CD4-positive, alpha-beta T cell treated with Interleukin-21 for 1 hour (primary cell): ENCODE measurements at regions not wholly inside any gene's neighbourhood (a gene's known extent, or its start where the extent isn't known, plus 50 kb on each side); places are given as distances from the start of the nearest gene placed in this dataset.

Source experiments
- DNase-seq: peaks from one replicate; pipeline ENCODE4 v3.0.0-alpha.2; 2020

DNA sequence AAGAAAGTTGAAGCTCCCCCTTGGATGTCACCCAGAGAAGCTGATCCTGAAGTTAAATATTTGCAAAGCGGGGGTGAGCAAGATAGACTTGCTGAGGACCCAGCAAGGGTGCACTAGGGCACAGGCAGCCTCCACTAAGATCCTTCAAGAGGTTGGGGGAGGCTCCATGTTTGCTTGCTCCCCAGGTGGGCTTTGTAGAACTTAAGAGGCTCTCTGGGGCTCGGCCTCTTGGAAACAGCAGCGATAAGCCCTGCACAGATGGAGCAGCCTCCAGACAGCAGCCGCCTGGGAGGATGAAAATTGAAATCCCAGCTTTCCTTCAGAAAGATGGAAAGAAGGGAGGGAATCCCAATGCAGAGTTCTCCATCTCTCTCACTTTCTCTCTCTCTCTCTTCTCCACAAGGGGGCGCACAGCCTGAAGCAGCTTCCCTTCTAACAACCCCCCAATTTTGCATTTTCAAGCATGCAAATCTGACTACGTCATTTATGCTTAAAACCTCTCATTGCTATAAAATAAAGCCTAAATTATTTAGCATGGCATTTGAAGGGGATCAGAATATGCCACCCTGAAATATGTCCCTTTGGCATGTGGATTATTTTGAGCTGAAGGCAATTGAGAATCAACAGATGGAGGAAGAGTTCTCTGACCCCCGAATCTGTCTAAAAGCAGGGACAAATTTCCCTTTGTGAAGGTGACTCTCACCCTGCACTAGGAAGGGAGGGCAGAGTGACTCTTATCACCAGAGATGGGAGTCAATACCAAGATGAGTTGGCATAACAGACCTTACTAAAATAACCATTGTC, 185.7 kb upstream of the KLHL29 start:
- no peak for DNase-seq

DNA sequence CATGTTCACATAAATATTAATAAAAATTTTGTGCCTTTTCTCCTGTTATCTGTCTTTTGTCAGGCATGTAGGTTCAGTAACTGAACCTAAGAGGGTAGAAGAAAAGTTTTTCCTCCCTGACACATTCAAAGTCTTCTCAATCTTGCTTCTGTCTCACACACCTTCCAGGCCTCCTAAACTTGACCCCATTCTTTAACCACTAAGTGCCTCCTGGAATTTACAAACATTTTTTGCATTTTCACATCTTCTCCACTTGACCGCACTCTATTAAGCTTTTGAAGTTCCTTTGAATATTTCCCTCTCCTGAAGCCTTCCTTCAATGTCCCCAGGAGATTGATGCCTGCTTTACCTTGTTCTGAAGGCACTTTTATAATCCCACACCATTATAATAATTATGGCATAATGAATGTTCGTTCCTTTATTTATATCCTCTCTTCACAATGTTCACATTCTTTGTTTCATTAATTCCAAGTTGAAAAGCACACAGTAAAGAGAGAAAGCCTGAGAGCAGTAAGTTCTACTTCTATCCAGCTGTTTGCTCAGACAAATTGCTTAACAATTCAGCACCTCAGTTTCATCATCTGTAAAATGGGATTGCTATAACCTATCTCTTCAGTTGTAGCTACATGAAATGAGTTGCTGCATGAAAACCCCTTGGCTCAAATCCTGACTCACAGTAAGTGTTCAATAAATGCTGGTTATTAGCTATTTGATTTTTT, 184.8 kb upstream of the KLHL29 start:
- DNase-seq: no peak

DNA sequence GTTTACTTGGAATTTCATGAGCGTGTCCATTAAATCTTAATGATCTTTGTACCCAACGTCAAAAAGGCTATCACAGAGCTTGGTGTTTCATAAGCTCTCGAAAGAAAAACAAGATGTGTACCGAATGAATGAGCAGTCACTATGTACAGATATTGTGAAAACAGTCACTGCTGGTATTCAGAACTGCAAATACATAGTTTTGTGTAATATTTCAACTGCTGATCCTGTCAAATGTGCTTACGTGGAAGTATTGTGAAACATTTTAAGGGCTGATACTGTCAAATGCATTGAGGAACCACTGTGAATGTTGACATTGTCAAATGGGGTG, 184.2 kb upstream of the KLHL29 start:
- DNase-seq: no peak

GRCh38 chr2:23203383-23203782, 181.6 kb upstream of the KLHL29 start:
- no peak for DNase-seq

- no peak for DNase-seq
Measured at GRCh38 chr2:23204685-23205242, 180.2 kb upstream of the KLHL29 start.

DNA sequence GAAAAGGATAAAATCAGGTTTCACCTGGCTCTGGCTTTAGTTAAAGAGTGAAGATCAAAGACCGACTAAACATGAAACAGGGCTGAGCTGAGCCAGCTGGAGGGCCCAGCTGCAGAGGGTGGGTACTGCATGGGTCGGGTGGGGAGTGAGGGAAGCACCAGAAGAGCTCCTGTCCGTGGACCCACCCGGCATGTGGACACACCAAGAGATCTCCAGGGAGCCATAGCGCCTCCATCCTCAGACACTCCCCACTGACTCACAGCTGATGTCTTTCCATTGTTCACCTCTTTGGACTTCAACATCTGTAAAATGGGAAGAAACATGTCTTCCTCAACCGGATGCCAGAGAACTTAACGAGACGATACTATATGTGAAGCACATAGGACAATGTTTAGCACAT, 178.3 kb upstream of the KLHL29 start:
- no peak for DNase-seq

- DNase-seq: no peak
Measured at GRCh38 chr2:23207871-23208270, 177.1 kb upstream of the KLHL29 start.

- DNase-seq: no peak
Measured at GRCh38 chr2:23208339-23208738, 176.6 kb upstream of the KLHL29 start.

DNA sequence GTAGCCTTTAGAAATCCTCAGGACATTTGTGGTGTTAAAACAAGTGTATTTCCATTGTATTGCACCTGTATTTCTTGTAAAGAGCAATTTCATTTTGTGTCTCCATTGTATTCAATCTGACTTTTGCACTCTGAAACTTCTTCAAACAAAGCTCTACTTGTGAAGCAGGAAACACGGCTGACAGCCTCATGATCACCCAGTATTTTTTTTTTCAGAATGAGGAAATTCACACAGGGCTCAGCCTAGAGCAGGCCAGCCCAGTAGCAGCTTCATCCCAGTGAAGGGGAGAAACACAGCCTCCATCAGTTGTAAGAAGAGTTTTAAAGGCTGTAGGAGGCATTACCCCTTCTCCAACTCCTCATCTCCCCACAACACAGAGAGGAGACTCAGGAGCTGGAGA, 175.9 kb upstream of the KLHL29 start:
- DNase-seq: no peak

DNA sequence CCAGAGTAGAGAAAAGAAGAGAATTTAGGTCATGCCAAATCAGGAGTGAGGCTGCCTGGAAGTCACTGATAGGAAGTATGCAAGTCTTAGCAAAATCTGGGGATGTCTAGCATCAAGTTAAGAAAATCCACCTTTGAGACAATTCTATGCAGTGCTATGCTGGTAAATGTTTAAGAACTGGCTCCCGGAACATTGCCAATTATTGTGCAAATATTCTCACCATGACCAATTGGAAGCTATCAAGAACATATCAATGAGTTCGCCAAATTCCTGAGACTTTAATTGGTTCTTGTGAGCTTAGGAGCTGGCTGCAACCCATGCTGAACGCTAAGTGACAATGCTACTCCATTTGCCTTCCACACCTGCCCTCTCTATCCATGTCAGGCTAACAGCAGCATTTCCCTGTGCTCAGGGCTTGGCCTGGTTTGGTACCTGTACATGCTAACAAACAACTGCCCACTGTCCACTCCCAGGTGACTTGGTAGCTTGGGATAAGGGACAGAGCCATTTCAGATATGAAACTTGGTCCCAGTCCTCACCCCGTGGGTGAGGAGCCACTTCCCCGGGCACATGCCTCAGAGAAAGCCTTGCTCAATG, 172.9 kb upstream of the KLHL29 start:
- no peak for DNase-seq

- DNase-seq: no peak
Measured at GRCh38 chr2:23213196-23213595, 171.8 kb upstream of the KLHL29 start.

DNA sequence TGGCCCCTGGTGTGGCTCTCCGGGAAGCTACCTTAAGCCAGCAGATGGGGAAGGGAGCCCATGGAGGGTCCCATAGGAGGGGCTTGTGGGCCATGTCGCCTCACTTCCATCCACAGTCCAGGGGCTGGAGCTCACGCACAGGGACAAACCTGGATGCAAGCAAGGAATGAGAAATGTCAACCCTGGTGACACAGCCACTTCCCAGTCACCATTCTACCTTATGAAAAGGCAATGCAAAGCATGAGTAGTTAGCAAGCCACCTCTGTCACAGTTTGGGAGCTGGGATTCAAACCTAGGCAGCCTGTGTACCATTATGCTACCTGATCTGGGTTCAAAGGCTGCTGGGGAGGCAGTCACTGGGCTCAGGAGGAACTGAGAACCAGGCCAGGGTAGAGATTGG, 170.0 kb upstream of the KLHL29 start:
- DNase-seq: no peak

- no peak for DNase-seq
Measured at GRCh38 chr2:23219666-23220065, 165.3 kb upstream of the KLHL29 start.

DNA sequence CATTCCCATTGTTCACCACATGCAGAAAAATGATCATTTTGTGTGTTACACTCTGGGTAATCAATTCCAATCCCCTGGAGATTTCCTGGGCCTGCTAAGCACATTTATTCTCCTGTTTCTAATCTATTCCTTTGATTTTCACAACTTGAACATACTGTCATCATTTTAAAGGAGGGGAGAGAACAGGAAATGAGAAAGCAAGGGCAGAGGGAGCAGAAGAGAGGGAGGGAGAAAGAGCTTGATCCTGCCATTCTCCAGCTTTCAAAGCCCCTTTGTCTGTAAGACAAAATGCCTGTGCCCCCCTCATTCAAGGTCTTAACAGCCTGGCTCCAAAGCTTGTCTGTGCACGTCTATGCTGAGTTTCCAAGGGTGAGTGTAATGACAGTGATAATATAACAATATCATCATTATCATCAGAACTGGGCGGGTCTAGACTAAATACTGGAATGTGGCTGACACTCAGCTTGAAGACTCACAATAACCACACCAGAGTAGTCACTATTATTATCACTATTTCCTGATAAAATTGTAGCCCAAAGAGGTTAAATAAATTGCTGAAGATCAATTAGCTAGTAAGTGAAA, 164.4 kb upstream of the KLHL29 start:
- no peak for DNase-seq

- DNase-seq: no peak
Measured at GRCh38 chr2:23221236-23221635, 163.7 kb upstream of the KLHL29 start.

GRCh38 chr2:23221901-23222300, 163.1 kb upstream of the KLHL29 start:
- no peak for DNase-seq

- DNase-seq: no peak
Measured at GRCh38 chr2:23230885-23231284, 154.1 kb upstream of the KLHL29 start.

DNA sequence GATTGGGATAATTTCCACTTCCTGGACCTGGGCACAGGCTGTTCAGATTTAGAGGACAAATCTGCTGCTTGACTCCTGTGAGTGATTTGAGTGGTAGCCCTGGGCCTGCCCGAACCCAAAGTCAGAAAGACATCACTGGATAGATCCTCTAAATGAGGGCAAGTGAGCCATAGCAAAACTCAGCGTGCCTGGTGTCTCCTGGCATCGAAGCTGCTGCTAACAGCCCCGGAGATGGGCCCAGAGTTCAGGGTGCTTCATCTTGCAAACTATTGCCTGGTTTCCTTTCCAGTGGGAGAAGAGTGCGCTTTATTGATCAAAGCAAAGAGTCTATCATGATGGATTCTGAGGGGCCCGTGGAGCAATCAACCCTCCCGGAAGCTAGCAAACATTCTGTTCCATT, 153.1 kb upstream of the KLHL29 start:
- DNase-seq: no peak

GRCh38 chr2:23235292-23235691, 149.7 kb upstream of the KLHL29 start:
- no peak for DNase-seq

- no peak for DNase-seq
Measured at GRCh38 chr2:23235736-23236135, 149.2 kb upstream of the KLHL29 start.

- DNase-seq: no peak
Measured at GRCh38 chr2:23237147-23237546, 147.8 kb upstream of the KLHL29 start.

GRCh38 chr2:23238011-23238657, 146.8 kb upstream of the KLHL29 start:
- no peak for DNase-seq

DNA sequence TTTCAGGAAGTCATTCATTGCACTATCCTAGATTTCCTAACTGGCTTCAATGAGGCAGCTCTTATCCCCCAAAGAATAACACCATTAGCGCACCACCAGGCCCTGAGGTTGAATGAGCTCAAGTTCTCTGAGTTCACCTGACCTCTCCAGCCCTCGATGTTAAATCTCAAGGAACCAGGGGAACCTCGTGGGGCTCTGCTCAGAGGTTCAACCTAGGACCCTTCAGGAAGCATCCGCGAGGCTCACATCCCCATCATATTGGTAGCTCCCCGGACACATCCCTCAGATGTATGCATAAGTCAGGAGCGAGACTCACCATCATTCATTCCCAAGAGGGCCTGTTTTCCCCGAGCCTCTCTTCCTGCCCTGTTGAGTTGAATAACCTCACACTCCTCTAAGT, 145.6 kb upstream of the KLHL29 start:
- no peak for DNase-seq
